ENCODE measurements at regions not wholly inside any gene's neighbourhood (a gene's known extent, or its start where the extent isn't known, plus 50 kb on each side); places are given as distances from the start of the nearest gene placed in this dataset.

DNA sequence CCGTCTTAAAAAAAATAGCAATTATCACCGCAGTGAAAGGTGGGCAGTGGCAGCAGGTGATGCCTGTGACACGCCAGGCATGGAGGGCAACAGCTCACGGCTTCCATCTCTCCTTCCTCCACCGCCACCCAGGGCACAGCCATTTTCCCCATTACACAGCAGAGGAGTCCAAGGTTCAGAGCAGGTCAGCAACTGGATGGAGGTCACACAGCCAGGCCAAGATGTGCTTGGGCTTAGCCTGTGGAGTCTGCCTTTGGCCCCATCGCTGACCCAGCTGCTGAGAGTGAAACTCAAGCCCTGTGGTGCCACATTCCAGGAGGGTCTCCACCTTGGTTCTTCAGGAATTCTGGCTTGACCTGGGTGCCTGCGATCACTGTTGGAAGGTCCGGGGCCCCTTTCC lies 411.1 kb downstream of the SHANK2 start:
- no peak for TF ChIP-seq NFIC (IDR thresholded peaks at IDR 0.05)
- no peak for TF ChIP-seq CREB1 (IDR thresholded peaks at IDR 0.05; ENCODE audit: low read depth)

DNA sequence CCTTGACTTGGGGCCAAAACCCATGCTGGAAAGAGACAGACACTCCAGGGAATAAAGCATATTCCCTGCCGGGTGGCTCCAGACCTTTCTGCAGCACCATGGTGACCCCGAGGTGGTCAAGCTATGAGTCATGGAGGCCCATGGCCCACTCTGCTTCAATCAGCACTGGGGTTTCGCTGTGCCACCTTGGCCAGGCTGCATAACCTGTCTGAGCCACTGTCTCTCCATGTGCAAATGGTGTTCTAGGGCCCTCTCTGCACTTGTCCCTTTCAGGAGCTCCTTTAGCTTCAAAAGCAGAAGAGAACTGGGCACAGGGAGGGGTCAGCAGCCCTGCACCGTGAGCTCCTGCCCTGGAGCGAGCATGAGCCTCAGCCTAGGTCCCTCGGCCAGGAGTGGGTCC lies 410.1 kb downstream of the SHANK2 start:
- TF ChIP-seq TAF1 (IDR thresholded peaks at IDR 0.05; ENCODE audit: low read depth): no peak
- TF ChIP-seq, protein P1, sequence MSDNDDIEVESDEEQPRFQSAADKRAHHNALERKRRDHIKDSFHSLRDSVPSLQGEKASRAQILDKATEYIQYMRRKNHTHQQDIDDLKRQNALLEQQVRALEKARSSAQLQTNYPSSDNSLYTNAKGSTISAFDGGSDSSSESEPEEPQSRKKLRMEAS (IDR thresholded peaks at IDR 0.05): no peak
- TF ChIP-seq, protein P2, sequence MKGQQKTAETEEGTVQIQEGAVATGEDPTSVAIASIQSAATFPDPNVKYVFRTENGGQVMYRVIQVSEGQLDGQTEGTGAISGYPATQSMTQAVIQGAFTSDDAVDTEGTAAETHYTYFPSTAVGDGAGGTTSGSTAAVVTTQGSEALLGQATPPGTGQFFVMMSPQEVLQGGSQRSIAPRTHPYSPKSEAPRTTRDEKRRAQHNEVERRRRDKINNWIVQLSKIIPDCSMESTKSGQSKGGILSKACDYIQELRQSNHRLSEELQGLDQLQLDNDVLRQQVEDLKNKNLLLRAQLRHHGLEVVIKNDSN (IDR thresholded peaks at IDR 0.05): no peak
- no peak for TF ChIP-seq ZBTB7A (IDR thresholded peaks at IDR 0.05; ENCODE audit: low read depth)
- no peak for TF ChIP-seq YY1 (IDR thresholded peaks at IDR 0.05; ENCODE audit: low read depth)
- TF ChIP-seq, protein P3, sequence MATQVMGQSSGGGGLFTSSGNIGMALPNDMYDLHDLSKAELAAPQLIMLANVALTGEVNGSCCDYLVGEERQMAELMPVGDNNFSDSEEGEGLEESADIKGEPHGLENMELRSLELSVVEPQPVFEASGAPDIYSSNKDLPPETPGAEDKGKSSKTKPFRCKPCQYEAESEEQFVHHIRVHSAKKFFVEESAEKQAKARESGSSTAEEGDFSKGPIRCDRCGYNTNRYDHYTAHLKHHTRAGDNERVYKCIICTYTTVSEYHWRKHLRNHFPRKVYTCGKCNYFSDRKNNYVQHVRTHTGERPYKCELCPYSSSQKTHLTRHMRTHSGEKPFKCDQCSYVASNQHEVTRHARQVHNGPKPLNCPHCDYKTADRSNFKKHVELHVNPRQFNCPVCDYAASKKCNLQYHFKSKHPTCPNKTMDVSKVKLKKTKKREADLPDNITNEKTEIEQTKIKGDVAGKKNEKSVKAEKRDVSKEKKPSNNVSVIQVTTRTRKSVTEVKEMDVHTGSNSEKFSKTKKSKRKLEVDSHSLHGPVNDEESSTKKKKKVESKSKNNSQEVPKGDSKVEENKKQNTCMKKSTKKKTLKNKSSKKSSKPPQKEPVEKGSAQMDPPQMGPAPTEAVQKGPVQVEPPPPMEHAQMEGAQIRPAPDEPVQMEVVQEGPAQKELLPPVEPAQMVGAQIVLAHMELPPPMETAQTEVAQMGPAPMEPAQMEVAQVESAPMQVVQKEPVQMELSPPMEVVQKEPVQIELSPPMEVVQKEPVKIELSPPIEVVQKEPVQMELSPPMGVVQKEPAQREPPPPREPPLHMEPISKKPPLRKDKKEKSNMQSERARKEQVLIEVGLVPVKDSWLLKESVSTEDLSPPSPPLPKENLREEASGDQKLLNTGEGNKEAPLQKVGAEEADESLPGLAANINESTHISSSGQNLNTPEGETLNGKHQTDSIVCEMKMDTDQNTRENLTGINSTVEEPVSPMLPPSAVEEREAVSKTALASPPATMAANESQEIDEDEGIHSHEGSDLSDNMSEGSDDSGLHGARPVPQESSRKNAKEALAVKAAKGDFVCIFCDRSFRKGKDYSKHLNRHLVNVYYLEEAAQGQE (IDR thresholded peaks at IDR 0.05; ENCODE audit: low read depth): no peak
- TF ChIP-seq RAD21 (IDR thresholded peaks at IDR 0.05; ENCODE audit: low read depth): no peak
- TF ChIP-seq NFIC (IDR thresholded peaks at IDR 0.05): no peak
- TF ChIP-seq CEBPB (IDR thresholded peaks at IDR 0.05): no peak
- no peak for TF ChIP-seq EP300 (IDR thresholded peaks at IDR 0.05; ENCODE audit: borderline replicate concordance)
- no peak for TF ChIP-seq FOXM1 (IDR thresholded peaks at IDR 0.05; ENCODE audit: borderline replicate concordance, low read depth)
- no peak for TF ChIP-seq TCF12 (IDR thresholded peaks at IDR 0.05; ENCODE audit: low read depth)
- no peak for TF ChIP-seq TEAD4 (IDR thresholded peaks at IDR 0.05)
- TF ChIP-seq CREB1 (IDR thresholded peaks at IDR 0.05; ENCODE audit: low read depth): no peak
- TF ChIP-seq EGR1 (IDR thresholded peaks at IDR 0.05): no peak

DNA sequence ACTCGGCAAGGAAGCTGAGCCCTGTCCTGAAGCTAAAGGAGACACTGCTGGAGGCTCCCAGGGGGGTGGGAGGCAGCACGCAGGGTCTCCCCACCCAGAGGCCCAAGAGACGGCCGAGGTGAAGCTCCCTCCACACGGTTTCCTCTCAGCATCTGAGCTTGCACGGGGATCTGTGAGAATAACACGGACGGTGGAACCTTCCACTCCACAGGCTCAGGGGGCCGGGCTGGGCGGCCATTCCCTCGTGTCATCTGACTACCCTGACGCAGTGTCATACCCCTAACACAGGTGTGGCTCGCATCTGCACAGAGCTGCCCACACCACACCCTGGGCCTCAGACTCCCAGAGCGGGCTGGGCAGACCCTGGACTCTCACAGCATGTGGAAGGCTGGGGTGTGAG lies 409.7 kb downstream of the SHANK2 start:
- TF ChIP-seq NFIC (IDR thresholded peaks at IDR 0.05) (no peak), YY1 (IDR thresholded peaks at IDR 0.05; ENCODE audit: low read depth) (no peak), FOXM1 (IDR thresholded peaks at IDR 0.05; ENCODE audit: borderline replicate concordance, low read depth) (no peak), RAD21 (IDR thresholded peaks at IDR 0.05; ENCODE audit: low read depth) (no peak)
- TF ChIP-seq, protein P1 (IDR thresholded peaks at IDR 0.05): no peak

DNA sequence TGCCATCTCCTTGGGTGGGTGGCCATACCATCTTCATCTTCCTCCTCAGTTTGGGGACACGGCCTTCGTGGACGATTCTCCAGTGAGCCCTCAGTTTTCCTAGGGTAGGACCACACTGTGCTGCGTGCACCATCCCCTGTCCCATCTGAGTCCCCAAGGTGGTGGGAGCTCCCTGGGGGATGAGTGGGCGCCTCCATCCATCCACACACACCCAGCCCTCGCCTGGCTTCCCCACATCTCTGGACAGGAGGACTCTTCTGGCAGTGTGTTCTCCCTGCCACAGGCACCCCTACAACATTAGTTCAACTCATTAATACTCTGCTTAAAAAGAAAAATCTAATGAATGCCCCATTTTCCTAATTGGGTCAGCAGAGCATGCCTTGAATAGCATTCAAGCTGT lies 408.5 kb downstream of the SHANK2 start:
- TF ChIP-seq TAF1 (IDR thresholded peaks at IDR 0.05; ENCODE audit: low read depth) (no peak), TCF12 (IDR thresholded peaks at IDR 0.05; ENCODE audit: low read depth) (no peak), CEBPB (IDR thresholded peaks at IDR 0.05) (no peak), EP300 (IDR thresholded peaks at IDR 0.05; ENCODE audit: borderline replicate concordance) (no peak), RAD21 (IDR thresholded peaks at IDR 0.05; ENCODE audit: low read depth) (no peak), CREB1 (IDR thresholded peaks at IDR 0.05; ENCODE audit: low read depth) (no peak), TEAD4 (IDR thresholded peaks at IDR 0.05) (no peak), ZBTB7A (IDR thresholded peaks at IDR 0.05; ENCODE audit: low read depth) (no peak), NFIC (IDR thresholded peaks at IDR 0.05) (no peak), FOXM1 (IDR thresholded peaks at IDR 0.05; ENCODE audit: borderline replicate concordance, low read depth) (no peak), YY1 (IDR thresholded peaks at IDR 0.05; ENCODE audit: low read depth) (no peak), EGR1 (IDR thresholded peaks at IDR 0.05) (no peak)
- TF ChIP-seq, protein P2 (IDR thresholded peaks at IDR 0.05): no peak
- TF ChIP-seq, protein P1 (IDR thresholded peaks at IDR 0.05): no peak
- TF ChIP-seq, protein P3 (IDR thresholded peaks at IDR 0.05; ENCODE audit: low read depth): no peak

DNA sequence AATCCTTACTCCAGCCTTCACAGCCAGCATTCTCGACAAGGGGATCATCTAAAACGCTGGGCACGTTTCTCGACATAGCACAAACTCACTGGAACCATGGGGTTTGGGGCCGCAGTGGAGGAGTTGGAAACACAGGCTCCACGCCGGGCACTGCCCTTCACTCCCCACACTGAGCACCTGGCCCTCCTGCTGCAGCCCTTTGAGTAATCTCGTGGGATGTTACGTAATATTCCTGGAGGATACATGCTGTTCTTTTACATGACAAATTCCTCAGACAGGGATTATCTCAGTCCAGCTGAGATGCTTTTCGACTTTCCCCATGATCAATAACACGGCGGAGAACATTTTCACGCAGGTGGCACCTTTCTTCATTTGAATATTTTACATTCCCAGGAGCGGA lies 408.0 kb downstream of the SHANK2 start:
- TF ChIP-seq RAD21 (IDR thresholded peaks at IDR 0.05; ENCODE audit: low read depth): no peak
- no peak for TF ChIP-seq FOXM1 (IDR thresholded peaks at IDR 0.05; ENCODE audit: borderline replicate concordance, low read depth)
- TF ChIP-seq EGR1 (IDR thresholded peaks at IDR 0.05): no peak
- TF ChIP-seq ZBTB7A (IDR thresholded peaks at IDR 0.05; ENCODE audit: low read depth): no peak
- no peak for TF ChIP-seq TEAD4 (IDR thresholded peaks at IDR 0.05)

DNA sequence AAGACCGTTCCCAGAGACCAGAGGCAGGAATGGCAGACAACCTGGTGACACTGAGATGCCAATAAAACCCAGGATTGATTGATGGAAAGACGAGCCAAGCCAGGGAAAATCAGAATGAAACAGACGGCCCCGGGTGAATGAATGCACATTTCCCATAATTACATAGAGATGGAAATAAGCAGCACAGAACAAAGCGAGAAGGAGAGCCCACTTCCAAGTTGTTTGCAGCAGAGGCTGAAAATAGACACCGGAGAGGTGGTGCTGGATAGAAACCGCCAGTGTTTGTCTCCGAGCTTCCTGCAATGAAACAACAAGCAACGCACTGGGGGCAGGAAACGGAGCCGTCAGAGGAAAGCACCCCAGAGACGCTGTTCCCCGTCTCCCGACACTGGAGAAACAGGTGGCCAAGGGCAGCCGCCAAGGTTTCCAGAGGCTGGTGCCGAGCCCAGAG lies 406.8 kb downstream of the SHANK2 start:
- TF ChIP-seq CEBPB (IDR thresholded peaks at IDR 0.05): no peak
- no peak for TF ChIP-seq TAF1 (IDR thresholded peaks at IDR 0.05; ENCODE audit: low read depth)
- no peak for TF ChIP-seq NFIC (IDR thresholded peaks at IDR 0.05)
- TF ChIP-seq EGR1 (IDR thresholded peaks at IDR 0.05): no peak
- no peak for TF ChIP-seq ZBTB7A (IDR thresholded peaks at IDR 0.05; ENCODE audit: low read depth)
- no peak for TF ChIP-seq TCF12 (IDR thresholded peaks at IDR 0.05; ENCODE audit: low read depth)
- TF ChIP-seq EP300 (IDR thresholded peaks at IDR 0.05; ENCODE audit: borderline replicate concordance): no peak
- TF ChIP-seq, protein P2 (IDR thresholded peaks at IDR 0.05): no peak
- no peak for TF ChIP-seq TEAD4 (IDR thresholded peaks at IDR 0.05)
- no peak for TF ChIP-seq YY1 (IDR thresholded peaks at IDR 0.05; ENCODE audit: low read depth)
- TF ChIP-seq, protein P3 (IDR thresholded peaks at IDR 0.05; ENCODE audit: low read depth): no peak
- no peak for TF ChIP-seq RAD21 (IDR thresholded peaks at IDR 0.05; ENCODE audit: low read depth)
- TF ChIP-seq CREB1 (IDR thresholded peaks at IDR 0.05; ENCODE audit: low read depth): no peak
- TF ChIP-seq, protein P1 (IDR thresholded peaks at IDR 0.05): no peak
- no peak for TF ChIP-seq FOXM1 (IDR thresholded peaks at IDR 0.05; ENCODE audit: borderline replicate concordance, low read depth)
